Liver (tissue), 8 donors: ENCODE measurements at regions not wholly inside any gene's neighbourhood (a gene's known extent, or its start where the extent isn't known, plus 50 kb on each side); places are given as distances from the start of the nearest gene placed in this dataset.

Source experiments
- DNase-seq: peaks from one replicate; pipeline ENCODE4 v3.0.0-alpha.2; 2017; ENCODE audit warnings: low spot score
- H3K27ac ChIP-seq, 2 donors: one replicate each; pipeline ENCODE4 v1.7.0; 2013; ENCODE audit warnings: inconsistent platforms in 2 of 2, low read length in 2 of 2, control low read depth in 1 of 2, low read depth in 1 of 2, mild to moderate bottlenecking in 1 of 2
- H3K27me3 ChIP-seq, 4 donors: one replicate each; pipeline versions ENCODE4 v1.6.1 to v1.7.0; 2013; ENCODE audit warnings: low read length in 3 of 4, inconsistent platforms in 1 of 4, mild to moderate bottlenecking in 1 of 4, moderate library complexity in 1 of 4; ENCODE audit not compliant: control insufficient read depth in 4 of 4, insufficient read depth in 4 of 4
- H3K36me3 ChIP-seq, 4 donors: one replicate each; pipeline versions ENCODE4 v1.6.1 to v1.7.0; 2013; ENCODE audit warnings: low read length in 3 of 4, mild to moderate bottlenecking in 3 of 4, low read depth in 1 of 4, moderate library complexity in 1 of 4; ENCODE audit not compliant: control insufficient read depth in 4 of 4, insufficient read depth in 3 of 4
- H3K4me1 ChIP-seq, 4 donors: one replicate each; pipeline versions ENCODE4 v1.6.1 to v1.7.0; 2013; ENCODE audit warnings: low read length in 3 of 4, mild to moderate bottlenecking in 3 of 4, moderate library complexity in 1 of 4; ENCODE audit not compliant: control insufficient read depth in 4 of 4, insufficient read depth in 4 of 4
- H3K4me3 ChIP-seq, 3 donors: one replicate each; pipeline versions ENCODE4 v1.6.1 to v1.7.0; 2013; ENCODE audit warnings: low read length in 3 of 3, control low read depth in 1 of 3, low read depth in 1 of 3, mild to moderate bottlenecking in 1 of 3
- H3K9ac ChIP-seq, 2 donors: one replicate each; pipeline ENCODE4 v1.7.0; 2013; ENCODE audit warnings: low read length in 2 of 2, mild to moderate bottlenecking in 2 of 2, moderate library complexity in 2 of 2, control low read depth in 1 of 2, low read depth in 1 of 2
- H3K9me3 ChIP-seq, 4 donors: one replicate each; pipeline versions ENCODE4 v1.6.1 to v1.7.0; 2013; ENCODE audit warnings: low read length in 3 of 4; ENCODE audit not compliant: control insufficient read depth in 4 of 4
- ATF3 ChIP-seq: IDR thresholded peaks from 2 replicates; pipeline ENCODE4 v1.6.1; 2016; ENCODE audit warnings: antibody characterized with exemption
- CTCF ChIP-seq: fragments of 150-350 bp; IDR thresholded peaks from 2 replicates; pipeline ENCODE4 v1.5.1; 2017; ENCODE audit warnings: improper control_type of control experiment, low read depth, low read length; ENCODE audit not compliant: missing input control
- EGR1 ChIP-seq, 2 donors: IDR thresholded peaks; 2 replicates each; pipeline ENCODE4 v1.6.1; 2016 to 2018; ENCODE audit warnings: antibody characterized with exemption in 2 of 2, low read depth in 2 of 2
- FOXA1 ChIP-seq: IDR thresholded peaks from 2 replicates; pipeline ENCODE4 v1.6.1; 2016; ENCODE audit warnings: antibody characterized with exemption
- FOXA2 ChIP-seq: IDR thresholded peaks from 2 replicates; pipeline ENCODE4 v1.6.1; 2016; ENCODE audit warnings: antibody characterized with exemption
- GABPA ChIP-seq, 2 donors: IDR thresholded peaks in 1 of 2; conservative IDR thresholded peaks in 1 of 2; 2 replicates each; pipeline ENCODE4 v1.6.1; 2016; ENCODE audit warnings: antibody characterized with exemption in 2 of 2, mild to moderate bottlenecking in 1 of 2, moderate library complexity in 1 of 2
- HNF4A ChIP-seq, 2 donors: conservative IDR thresholded peaks; 2 replicates each; pipeline ENCODE4 v1.6.1; 2016; ENCODE audit warnings: antibody characterized with exemption in 2 of 2, mild to moderate bottlenecking in 2 of 2
- HNF4G ChIP-seq: IDR thresholded peaks from 2 replicates; pipeline ENCODE4 v1.6.1; 2016; ENCODE audit warnings: antibody characterized with exemption
- JUND ChIP-seq, 2 donors: IDR thresholded peaks; 2 replicates each; pipeline ENCODE4 v1.6.1; 2016; ENCODE audit warnings: antibody characterized with exemption in 2 of 2
- MAX ChIP-seq: IDR thresholded peaks from 2 replicates; pipeline ENCODE4 v1.6.1; 2016; ENCODE audit warnings: antibody characterized with exemption
- NR2F2 ChIP-seq: IDR thresholded peaks from 2 replicates; pipeline ENCODE4 v1.6.1; 2016; ENCODE audit warnings: antibody characterized with exemption
- RAD21 ChIP-seq, 2 donors: IDR thresholded peaks; 2 replicates each; pipeline ENCODE4 v1.6.1; 2016; ENCODE audit warnings: antibody characterized with exemption in 2 of 2, mild to moderate bottlenecking in 2 of 2
- RXRA ChIP-seq, 2 donors: IDR thresholded peaks; 2 replicates each; pipeline ENCODE4 v1.6.1; 2017 to 2018; ENCODE audit warnings: antibody characterized with exemption in 2 of 2, mild to moderate bottlenecking in 1 of 2
- SP1 ChIP-seq: IDR thresholded peaks from 2 replicates; pipeline ENCODE4 v1.6.1; 2018; ENCODE audit warnings: antibody characterized with exemption, mild to moderate bottlenecking
- TAF1 ChIP-seq: conservative IDR thresholded peaks from 2 replicates; pipeline ENCODE4 v1.6.1; 2016; ENCODE audit warnings: antibody characterized with exemption, mild to moderate bottlenecking
- ZBTB33 ChIP-seq: IDR thresholded peaks from 2 replicates; pipeline ENCODE4 v1.6.1; 2016; ENCODE audit warnings: antibody characterized with exemption
- WGBS: extraction: QIAGEN DNeasy Blood & Tissue Kit; methylation state at CpG from one replicate; pipeline ENCODE4 v1.1.7; 2013; 5-methylcytosine and 5-hydroxymethylcytosine counted together
- TF ChIP-seq, protein P1 (sequence below): IDR thresholded peaks from 2 replicates; pipeline ENCODE4 v1.6.1; 2016; ENCODE audit warnings: antibody characterized with exemption, mild to moderate bottlenecking
- donor health status: healthy.
- donor health status: healthy.
- donor health status: healthy.
- donor health status: healthy.
- donor health status: healthy.

GRCh38 chr5:56319526-56320181 lies 86.5 kb upstream of the ANKRD55 start:
- Histone ChIP-seq H3K9me3 (no peaks in the 10 kb centered on the region), H3K9ac (no peak overlapping the region), H3K36me3 (no peaks in the 10 kb centered on the region), H3K4me1 (no peaks in the 10 kb centered on the region), H3K27me3 (no peaks in the 10 kb centered on the region), H3K27ac (no peak overlapping the region), H3K4me3 (no peak overlapping the region)
- TF ChIP-seq NR2F2 = no peak
- no peak for TF ChIP-seq RAD21 (IDR thresholded peaks at IDR 0.05)
- no peak for TF ChIP-seq TAF1
- TF ChIP-seq MAX = no peak
- TF ChIP-seq SP1 = no peak
- TF ChIP-seq FOXA1 = no peak
- no peak for TF ChIP-seq JUND (IDR thresholded peaks at IDR 0.05)
- no peak for TF ChIP-seq ZBTB33
- TF ChIP-seq GABPA (IDR thresholded peaks at IDR 0.05 in 1 of 2, conservative IDR thresholded peaks at IDR 0.05 in 1 of 2) = no peak
- TF ChIP-seq, protein P1, sequence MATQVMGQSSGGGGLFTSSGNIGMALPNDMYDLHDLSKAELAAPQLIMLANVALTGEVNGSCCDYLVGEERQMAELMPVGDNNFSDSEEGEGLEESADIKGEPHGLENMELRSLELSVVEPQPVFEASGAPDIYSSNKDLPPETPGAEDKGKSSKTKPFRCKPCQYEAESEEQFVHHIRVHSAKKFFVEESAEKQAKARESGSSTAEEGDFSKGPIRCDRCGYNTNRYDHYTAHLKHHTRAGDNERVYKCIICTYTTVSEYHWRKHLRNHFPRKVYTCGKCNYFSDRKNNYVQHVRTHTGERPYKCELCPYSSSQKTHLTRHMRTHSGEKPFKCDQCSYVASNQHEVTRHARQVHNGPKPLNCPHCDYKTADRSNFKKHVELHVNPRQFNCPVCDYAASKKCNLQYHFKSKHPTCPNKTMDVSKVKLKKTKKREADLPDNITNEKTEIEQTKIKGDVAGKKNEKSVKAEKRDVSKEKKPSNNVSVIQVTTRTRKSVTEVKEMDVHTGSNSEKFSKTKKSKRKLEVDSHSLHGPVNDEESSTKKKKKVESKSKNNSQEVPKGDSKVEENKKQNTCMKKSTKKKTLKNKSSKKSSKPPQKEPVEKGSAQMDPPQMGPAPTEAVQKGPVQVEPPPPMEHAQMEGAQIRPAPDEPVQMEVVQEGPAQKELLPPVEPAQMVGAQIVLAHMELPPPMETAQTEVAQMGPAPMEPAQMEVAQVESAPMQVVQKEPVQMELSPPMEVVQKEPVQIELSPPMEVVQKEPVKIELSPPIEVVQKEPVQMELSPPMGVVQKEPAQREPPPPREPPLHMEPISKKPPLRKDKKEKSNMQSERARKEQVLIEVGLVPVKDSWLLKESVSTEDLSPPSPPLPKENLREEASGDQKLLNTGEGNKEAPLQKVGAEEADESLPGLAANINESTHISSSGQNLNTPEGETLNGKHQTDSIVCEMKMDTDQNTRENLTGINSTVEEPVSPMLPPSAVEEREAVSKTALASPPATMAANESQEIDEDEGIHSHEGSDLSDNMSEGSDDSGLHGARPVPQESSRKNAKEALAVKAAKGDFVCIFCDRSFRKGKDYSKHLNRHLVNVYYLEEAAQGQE = no peak
- no peak for TF ChIP-seq EGR1 (IDR thresholded peaks at IDR 0.05; ENCODE audit: low read depth in 2 of 2)
- TF ChIP-seq CTCF = no peak
- TF ChIP-seq FOXA2 = no peak
- no peak for TF ChIP-seq ATF3
- 89% methylated on average over 19 of the region's 19 CpGs for WGBS
- DNase-seq = no peak

GRCh38 chr5:56317923-56318561 lies 84.9 kb upstream of the ANKRD55 start:
- Histone ChIP-seq H3K9ac (no peak overlapping the region), H3K4me1 (no peaks in the 10 kb centered on the region), H3K27ac (no peak overlapping the region), H3K4me3 (no peak overlapping the region), H3K27me3 (no peaks in the 10 kb centered on the region), H3K9me3 (no peaks in the 10 kb centered on the region), H3K36me3 (no peaks in the 10 kb centered on the region)
- 87% methylated on average over 7 of the region's 7 CpGs for WGBS
- no peak for DNase-seq
- TF ChIP-seq RXRA (IDR thresholded peaks at IDR 0.05) (no peak), HNF4A (conservative IDR thresholded peaks at IDR 0.05) (no peak), FOXA2 (no peak), EGR1 (IDR thresholded peaks at IDR 0.05; ENCODE audit: low read depth in 2 of 2) (no peak), MAX (no peak), FOXA1 (no peak), JUND (IDR thresholded peaks at IDR 0.05) (no peak), TAF1 (no peak), HNF4G (no peak), SP1 (no peak)
- TF ChIP-seq, protein P1 = no peak
